Neuronal stem cell (in vitro differentiated cells): ENCODE measurements at regions not wholly inside any gene's neighbourhood (a gene's known extent, or its start where the extent isn't known, plus 50 kb on each side); places are given as distances from the start of the nearest gene placed in this dataset.

Source experiments
- DNase-seq: peaks from one replicate; pipeline ENCODE4 v3.0.0-alpha.2; 2013; ENCODE audit warnings: low spot score
- H2AFZ ChIP-seq: one replicate; pipeline ENCODE4 v1.6.1; 2013; ENCODE audit warnings: mild to moderate bottlenecking, low read length, inconsistent platforms
- H2AK5ac ChIP-seq: 2 replicates; pipeline ENCODE4 v1.6.1; 2013; ENCODE audit warnings: low read depth, mild to moderate bottlenecking, inconsistent platforms, low read length, moderate library complexity, mixed read lengths
- H2BK120ac ChIP-seq: 2 replicates; pipeline ENCODE4 v1.6.1; 2013; ENCODE audit warnings: low read depth, mild to moderate bottlenecking, inconsistent platforms, low read length, moderate library complexity, mixed read lengths
- H2BK12ac ChIP-seq: one replicate; pipeline ENCODE4 v1.6.1; 2013; ENCODE audit warnings: low read length, inconsistent platforms
- H2BK15ac ChIP-seq: 2 replicates; pipeline ENCODE4 v1.6.1; 2013; ENCODE audit warnings: mild to moderate bottlenecking, low read length, inconsistent platforms, mixed read lengths
- H2BK5ac ChIP-seq: one replicate; pipeline ENCODE4 v1.6.1; 2013; ENCODE audit warnings: inconsistent platforms, mild to moderate bottlenecking, low read length, moderate library complexity
- H3K14ac ChIP-seq: one replicate; pipeline ENCODE4 v1.6.1; 2013; ENCODE audit warnings: low read length, inconsistent platforms
- H3K18ac ChIP-seq: 2 replicates; pipeline ENCODE4 v1.6.1; 2013; ENCODE audit warnings: low read length, inconsistent platforms
- H3K23ac ChIP-seq: 2 replicates; pipeline ENCODE4 v1.6.1; 2013; ENCODE audit warnings: low read depth, mild to moderate bottlenecking, mixed read lengths, low read length, inconsistent platforms; ENCODE audit not compliant: poor library complexity
- H3K27ac ChIP-seq: replicated peaks from 3 replicates; pipeline ENCODE4 v1.5.1; 2013; ENCODE audit warnings: low read length, inconsistent platforms
- H3K27me3 ChIP-seq, 3 experiments: 2 replicates each; pipeline ENCODE4 v1.6.1; 2013; ENCODE audit warnings: low read length in 3 of 3, mild to moderate bottlenecking in 2 of 3, inconsistent platforms in 1 of 3, low read depth in 1 of 3, mixed read lengths in 1 of 3, moderate library complexity in 1 of 3; ENCODE audit not compliant: control insufficient read depth in 3 of 3, insufficient read depth in 3 of 3
- H3K36me3 ChIP-seq, 2 donors: replicated peaks in 1 of 2; 2 replicates each; pipeline ENCODE4 v1.6.1; 2013; ENCODE audit warnings: low read length in 2 of 2; ENCODE audit not compliant: control insufficient read depth in 2 of 2, insufficient read depth in 2 of 2
- H3K4ac ChIP-seq: 2 replicates; pipeline ENCODE4 v1.6.1; 2013; ENCODE audit warnings: inconsistent platforms, mild to moderate bottlenecking, low read length, moderate library complexity
- H3K4me1 ChIP-seq, 2 donors: 1 replicate in 1 of 2; 2 replicates in 1 of 2; pipeline ENCODE4 v1.6.1; 2013; ENCODE audit warnings: low read length in 2 of 2, low read depth in 1 of 2; ENCODE audit not compliant: control insufficient read depth in 2 of 2, insufficient read depth in 1 of 2
- H3K4me2 ChIP-seq: one replicate; pipeline ENCODE4 v1.6.1; 2013; ENCODE audit warnings: mild to moderate bottlenecking, low read length, inconsistent platforms; ENCODE audit not compliant: insufficient read depth, poor library complexity, severe bottlenecking
- H3K4me3 ChIP-seq, 2 donors: 2 replicates each; pipeline ENCODE4 v1.5.1; 2013; ENCODE audit warnings: low read length in 2 of 2, mild to moderate bottlenecking in 2 of 2, inconsistent platforms in 1 of 2, moderate library complexity in 1 of 2
- H3K79me1 ChIP-seq: one replicate; pipeline ENCODE4 v1.6.1; 2013; ENCODE audit warnings: low read depth, mild to moderate bottlenecking, inconsistent platforms, low read length, moderate library complexity
- H3K9ac ChIP-seq: one replicate; pipeline ENCODE4 v1.6.1; 2013; ENCODE audit warnings: mild to moderate bottlenecking, low read depth, low read length, inconsistent platforms; ENCODE audit not compliant: poor library complexity
- H3K9me3 ChIP-seq, 2 donors: replicated peaks in 1 of 2; 2 replicates each; pipeline versions ENCODE3 to v1.6.1; 2013; ENCODE audit warnings: low read length in 2 of 2, mild to moderate bottlenecking in 2 of 2, inconsistent platforms in 1 of 2, low read depth in 1 of 2, mixed read lengths in 1 of 2, moderate library complexity in 1 of 2; ENCODE audit not compliant: control insufficient read depth in 2 of 2, insufficient read depth in 1 of 2
- H4K8ac ChIP-seq: one replicate; pipeline ENCODE4 v1.6.1; 2013; ENCODE audit warnings: low read depth, mild to moderate bottlenecking, inconsistent platforms, low read length, moderate library complexity
- H4K91ac ChIP-seq: one replicate; pipeline ENCODE4 v1.6.1; 2013; ENCODE audit warnings: low read length, low read depth, mild to moderate bottlenecking, inconsistent platforms; ENCODE audit not compliant: poor library complexity
- WGBS, 2 donors: extraction: QIAGEN DNeasy Blood & Tissue Kit; methylation state at CpG; one replicate each; pipeline ENCODE4 v1.1.7; 2013; ENCODE audit warnings: missing lambda C conversion rate in 2 of 2, mixed read lengths in 1 of 2; ENCODE audit not compliant: insufficient read length in 2 of 2, insufficient replicate concordance in 1 of 2; ENCODE audit errors: extremely low coverage in 2 of 2; 5-methylcytosine and 5-hydroxymethylcytosine counted together

- H3K23ac ChIP-seq: no peak overlapping the region
- H3K9ac ChIP-seq: no peak overlapping the region
- H2AK5ac ChIP-seq: no peak overlapping the region
- no peak overlapping the region for H3K18ac ChIP-seq
- no peak overlapping the region for H2AFZ ChIP-seq
- H3K79me1 ChIP-seq: no peaks in the 10 kb centered on the region
- H3K4me3 ChIP-seq: no peak overlapping the region
- no peak overlapping the region for H3K4me2 ChIP-seq
- H2BK5ac ChIP-seq: no peak overlapping the region
- H3K27ac ChIP-seq: no peak overlapping the region
- H3K27me3 ChIP-seq: no peaks in the 10 kb centered on the region
- H3K4me1 ChIP-seq: no peaks in the 10 kb centered on the region
- H3K4ac ChIP-seq: no peak overlapping the region
- H2BK12ac ChIP-seq: no peak overlapping the region
- no peak overlapping the region for H4K91ac ChIP-seq
- no peak overlapping the region for H3K14ac ChIP-seq
- no peak overlapping the region for H2BK15ac ChIP-seq
- H4K8ac ChIP-seq: no peak overlapping the region
- no peak for DNase-seq
- H2BK120ac ChIP-seq: no peak overlapping the region
- H3K9me3 ChIP-seq: no peaks in the 10 kb centered on the region
- H3K36me3 ChIP-seq: no peaks in the 10 kb centered on the region
Measured at GRCh38 chr4:34824515-34824914, 1419.8 kb downstream of the ARAP2 start.

- H2BK5ac ChIP-seq: no peak overlapping the region
- WGBS, 2 donors: no CpG with 5 or more reads among the region's 5 CpGs
- no peaks in the 10 kb centered on the region for H3K9me3 ChIP-seq
Measured at GRCh38 chr4:34826660-34827059, 1417.7 kb downstream of the ARAP2 start.

GRCh38 chr4:34845926-34846325 is 1398.4 kb downstream of the ARAP2 start:
- Histone ChIP-seq H2BK120ac (no peak overlapping the region), H3K23ac (no peak overlapping the region), H2AFZ (no peak overlapping the region), H3K36me3 (no peaks in the 10 kb centered on the region), H4K8ac (no peak overlapping the region), H3K9ac (no peak overlapping the region), H3K14ac (no peak overlapping the region), H2BK12ac (no peak overlapping the region), H2BK5ac (no peak overlapping the region), H3K27me3 (no peaks in the 10 kb centered on the region), H3K4me1 (no peaks in the 10 kb centered on the region), H3K9me3 (no peaks in the 10 kb centered on the region), H3K79me1 (no peaks in the 10 kb centered on the region), H3K18ac (no peak overlapping the region), H3K4ac (no peak overlapping the region), H2AK5ac (no peak overlapping the region), H3K27ac (no peak overlapping the region), H2BK15ac (no peak overlapping the region), H3K4me3 (no peak overlapping the region), H4K91ac (no peak overlapping the region), H3K4me2 (no peak overlapping the region)
- no peak for DNase-seq

More at GRCh38 chr4:34826660-34827059, 1417.7 kb downstream of the ARAP2 start:
- H3K27me3 ChIP-seq: no peaks in the 10 kb centered on the region
- no peak overlapping the region for H3K4ac ChIP-seq
- no peak overlapping the region for H2AFZ ChIP-seq
- H2AK5ac ChIP-seq: no peak overlapping the region
- H3K79me1 ChIP-seq: no peaks in the 10 kb centered on the region
- no peak overlapping the region for H3K4me2 ChIP-seq
- no peak overlapping the region for H3K9ac ChIP-seq
- no peak overlapping the region for H3K4me3 ChIP-seq
- no peak overlapping the region for H2BK120ac ChIP-seq
- no peak overlapping the region for H4K91ac ChIP-seq
- H3K23ac ChIP-seq: no peak overlapping the region
- no peak overlapping the region for H2BK15ac ChIP-seq
- no peak overlapping the region for H4K8ac ChIP-seq
- no peaks in the 10 kb centered on the region for H3K4me1 ChIP-seq
- H3K14ac ChIP-seq: no peak overlapping the region
- DNase-seq: no peak
- H3K27ac ChIP-seq: no peak overlapping the region
- H3K18ac ChIP-seq: no peak overlapping the region
- no peak overlapping the region for H2BK12ac ChIP-seq
- H3K36me3 ChIP-seq: no peaks in the 10 kb centered on the region

- H3K36me3 ChIP-seq: no peaks in the 10 kb centered on the region
- no peak overlapping the region for H2BK12ac ChIP-seq
- no peak overlapping the region for H3K23ac ChIP-seq
- no peak overlapping the region for H4K8ac ChIP-seq
- no peak overlapping the region for H3K27ac ChIP-seq
- H2AK5ac ChIP-seq: no peak overlapping the region
- H2BK15ac ChIP-seq: no peak overlapping the region
- H4K91ac ChIP-seq: no peak overlapping the region
- no peaks in the 10 kb centered on the region for H3K79me1 ChIP-seq
- no peak overlapping the region for H3K9ac ChIP-seq
- H3K4me3 ChIP-seq: no peak overlapping the region
- no peaks in the 10 kb centered on the region for H3K27me3 ChIP-seq
- H2AFZ ChIP-seq: no peak overlapping the region
- H3K18ac ChIP-seq: no peak overlapping the region
- H3K14ac ChIP-seq: no peak overlapping the region
- no peaks in the 10 kb centered on the region for H3K9me3 ChIP-seq
- DNase-seq: no peak
- no peaks in the 10 kb centered on the region for H3K4me1 ChIP-seq
- WGBS, 2 donors: no CpG with 5 or more reads among the region's 2 CpGs
- no peak overlapping the region for H3K4me2 ChIP-seq
- no peak overlapping the region for H2BK120ac ChIP-seq
- H2BK5ac ChIP-seq: no peak overlapping the region
- no peak overlapping the region for H3K4ac ChIP-seq
Measured at GRCh38 chr4:34850421-34850820, 1393.9 kb downstream of the ARAP2 start.
